DND-41 (cell line): ENCODE measurements at regions not wholly inside any gene's neighbourhood (a gene's known extent, or its start where the extent isn't known, plus 50 kb on each side); places are given as distances from the start of the nearest gene placed in this dataset.

ENCODE experiments used
- EZH2 ChIP-seq: IDR thresholded peaks from 3 replicates; pipeline ENCODE4 v1.6.1; 2012; ENCODE audit warnings: borderline replicate concordance, low read depth, mild to moderate bottlenecking, moderate library complexity, low read length, inconsistent platforms; ENCODE audit not compliant: severe bottlenecking
- TF ChIP-seq, protein P1 (sequence below): IDR thresholded peaks from 2 replicates; pipeline ENCODE4 v1.5.1; 2012; ENCODE audit warnings: borderline replicate concordance, low read length, moderate library complexity, mild to moderate bottlenecking; ENCODE audit not compliant: poor library complexity, severe bottlenecking; ENCODE audit errors: extremely low read depth

DNA sequence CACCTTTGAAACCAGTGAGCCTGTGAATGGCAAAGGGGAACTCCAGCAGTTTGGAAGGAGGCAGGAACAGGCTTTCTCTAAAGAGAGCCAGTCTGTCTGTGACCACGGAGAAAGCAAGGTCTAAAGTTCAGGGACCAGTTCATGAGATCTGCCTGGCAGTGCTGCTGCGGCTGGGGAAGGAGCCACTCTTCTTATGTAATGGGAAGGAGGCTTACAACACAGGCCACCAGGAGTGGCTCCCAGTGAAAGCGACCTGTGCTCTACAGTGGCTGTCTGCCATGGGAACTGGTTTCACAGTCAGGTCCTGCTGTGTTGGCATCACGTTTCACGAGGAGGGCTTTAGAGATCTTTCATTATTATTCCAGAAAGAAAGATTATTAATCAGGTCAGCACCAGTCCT, 291.9 kb upstream of the PRDM1 start:
- TF ChIP-seq, protein P1, sequence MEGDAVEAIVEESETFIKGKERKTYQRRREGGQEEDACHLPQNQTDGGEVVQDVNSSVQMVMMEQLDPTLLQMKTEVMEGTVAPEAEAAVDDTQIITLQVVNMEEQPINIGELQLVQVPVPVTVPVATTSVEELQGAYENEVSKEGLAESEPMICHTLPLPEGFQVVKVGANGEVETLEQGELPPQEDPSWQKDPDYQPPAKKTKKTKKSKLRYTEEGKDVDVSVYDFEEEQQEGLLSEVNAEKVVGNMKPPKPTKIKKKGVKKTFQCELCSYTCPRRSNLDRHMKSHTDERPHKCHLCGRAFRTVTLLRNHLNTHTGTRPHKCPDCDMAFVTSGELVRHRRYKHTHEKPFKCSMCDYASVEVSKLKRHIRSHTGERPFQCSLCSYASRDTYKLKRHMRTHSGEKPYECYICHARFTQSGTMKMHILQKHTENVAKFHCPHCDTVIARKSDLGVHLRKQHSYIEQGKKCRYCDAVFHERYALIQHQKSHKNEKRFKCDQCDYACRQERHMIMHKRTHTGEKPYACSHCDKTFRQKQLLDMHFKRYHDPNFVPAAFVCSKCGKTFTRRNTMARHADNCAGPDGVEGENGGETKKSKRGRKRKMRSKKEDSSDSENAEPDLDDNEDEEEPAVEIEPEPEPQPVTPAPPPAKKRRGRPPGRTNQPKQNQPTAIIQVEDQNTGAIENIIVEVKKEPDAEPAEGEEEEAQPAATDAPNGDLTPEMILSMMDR = no peak
- TF ChIP-seq EZH2 = no peak
